ENCODE measurements at regions not wholly inside any gene's neighbourhood (a gene's known extent, or its start where the extent isn't known, plus 50 kb on each side); places are given as distances from the start of the nearest gene placed in this dataset.

GRCh38 chr12:124481257-124481750 lies 86.1 kb downstream of the NCOR2 start:
- dilution Hi-C loops (cut with HindIII; ENCODE audit: low sequenced_read_pairs, unreplicated experiment): no loop called here
- peaks cover 66% of the 10 kb centered on the region for H4K20me1 ChIP-seq (ENCODE audit: insufficient read depth, low read length)

More at GRCh38 chr12:124481257-124481750, 86.1 kb downstream of the NCOR2 start:
- ATAC-seq (ENCODE audit: low read depth): no peak
- H3K27me3 ChIP-seq (ENCODE audit: control insufficient read depth, insufficient read depth, low read length): no peaks in the 10 kb centered on the region
- in situ Hi-C loops (cut with MboI; ENCODE audit: low sequenced_read_pairs) (no loop called here), intact Hi-C loops (cut with micrococcal nuclease) (no loop called here)
- H2AK9ac ChIP-seq (replicated peaks; ENCODE audit: low read depth, low read length, poor library complexity): no peak overlapping the region
- no peak for DNase-seq
- peaks cover 57% of the 10 kb centered on the region for H3K36me3 ChIP-seq (ENCODE audit: control insufficient read depth, insufficient read depth, low read length)
- H2AK5ac ChIP-seq (ENCODE audit: low read depth, low read length): no peak overlapping the region
- peaks cover 8% of the 10 kb centered on the region for H3K9me1 ChIP-seq (ENCODE audit: insufficient read depth, low read length)
- H3K4me2 ChIP-seq (ENCODE audit: low read depth, low read length): no peak overlapping the region
- no peak overlapping the region for H2BK5ac ChIP-seq (ENCODE audit: low read depth, low read length, poor library complexity, severe bottlenecking)
- peaks cover 26 to 79% of the 10 kb centered on the region in 2 experiments for H3K79me1 ChIP-seq (ENCODE audit: low read depth in 1 of 2, low read length in 2 of 2)
- H3K56ac ChIP-seq (ENCODE audit: extremely low read depth, insufficient read depth, low read length): no peak overlapping the region
- H3K23ac ChIP-seq (ENCODE audit: low read depth, low read length): no peak overlapping the region
- no peak overlapping the region for H3K4ac ChIP-seq (ENCODE audit: low read depth, low read length)
- ChIA-PET POLR2A (ENCODE audit: unreplicated experiment) (no interaction called here), CTCF (no interaction called here)
- H2BK20ac ChIP-seq (ENCODE audit: low read depth, low read length): no peak overlapping the region
- no peak for TF ChIP-seq CHD1 (IDR thresholded peaks at IDR 0.05; ENCODE audit: low read depth, low read length)
- no peak for TF ChIP-seq CTCF (conservative IDR thresholded peaks at IDR 0.05; ENCODE audit: low read depth, low read length)
- no peak for TF ChIP-seq NFE2L2 (IDR thresholded peaks at IDR 0.05; ENCODE audit: low read depth, low read length)
- no peak for TF ChIP-seq RCOR1 (IDR thresholded peaks at IDR 0.05; ENCODE audit: insufficient replicate concordance, low read length)
- no peak for TF ChIP-seq RAD21 (IDR thresholded peaks at IDR 0.05; ENCODE audit: low read length)
- TF ChIP-seq FOS (IDR thresholded peaks at IDR 0.05; ENCODE audit: low read depth, low read length): no peak
- TF ChIP-seq USF2 (IDR thresholded peaks at IDR 0.05; ENCODE audit: low read depth, low read length): no peak
- H3K18ac ChIP-seq (ENCODE audit: low read depth, low read length): no peak overlapping the region
- H2AFZ ChIP-seq (replicated peaks; ENCODE audit: low read length, poor library complexity): peak overlapping the region; percentile 43
- no peak overlapping the region for H3K14ac ChIP-seq (replicated peaks; ENCODE audit: low read depth, low read length)
- no peak overlapping the region for H4K5ac ChIP-seq (ENCODE audit: low read depth, low read length)
- BruUV-seq (replicated peaks): no TSS peak
- no peak overlapping the region for H3K4me3 ChIP-seq (ENCODE audit: insufficient read depth, low read depth, low read length)
- 93% methylated on average over 10 of the region's 17 CpGs; no CpG with 5 or more reads in 1 of the 2 experiments for WGBS, 2 experiments (ENCODE audit: extremely low coverage in 2 of 2, insufficient read length in 1 of 2)
- no peak overlapping the region for H4K8ac ChIP-seq (ENCODE audit: low read depth in 2 of 2, low read length in 2 of 2)
- no peak overlapping the region for H4K91ac ChIP-seq (ENCODE audit: insufficient read depth, low read depth, low read length)
- H3K27ac ChIP-seq (ENCODE audit: insufficient read depth, low read length): no peak overlapping the region
- H2BK120ac ChIP-seq (ENCODE audit: low read depth, low read length): no peak overlapping the region
- no peaks in the 10 kb centered on the region for H3K9me3 ChIP-seq (ENCODE audit: control insufficient read depth, insufficient read depth, low read length)
- peaks cover 7% of the 10 kb centered on the region; the same call in 1 of the 2 replicates for H3K4me1 ChIP-seq (ENCODE audit: control insufficient read depth, insufficient read depth, low read length)
- no peak overlapping the region for H2BK15ac ChIP-seq (ENCODE audit: low read depth, low read length)
- H3K9ac ChIP-seq (ENCODE audit: low read depth, low read length): no peak overlapping the region

Data from IMR-90 (cell line).